Cardiac septum (tissue), 1 donor: ENCODE measurements at regions not wholly inside any gene's neighbourhood (a gene's known extent, or its start where the extent isn't known, plus 50 kb on each side); places are given as distances from the start of the nearest gene placed in this dataset.
"Not testable (repeated sequence)": the region's sequence is repeated elsewhere in the genome, so short reads cannot be mapped to it uniquely, and the experiment has no call there.

Source experiments
- DNase-seq: peaks from one replicate; pipeline ENCODE4 v3.0.0-alpha.2; 2020; ENCODE audit warnings: low spot score
- intact Hi-C: fragments of 100-400 bp; cut with DNase I; formaldehyde crosslinking; loops from one replicate; pipeline ENCODE4 v1.14.0; 2022
- donor health status: DM: no; HTN: no; CAD: no.

- intact Hi-C loops: no loop called here
Measured at GRCh38 chr4:19508442-19508841, 743.3 kb upstream of the SLIT2 start.

GRCh38 chr4:19497705-19498104 lies 754.0 kb upstream of the SLIT2 start:
- no peak for DNase-seq
- intact Hi-C loops: no loop called here

More at GRCh38 chr4:19508442-19508841, 743.3 kb upstream of the SLIT2 start:
- DNase-seq: no peak

GRCh38 chr4:19496756-19497155 lies 754.9 kb upstream of the SLIT2 start:
- no peak for DNase-seq
- intact Hi-C loops: no loop called here

GRCh38 chr4:19494961-19495360 lies 756.7 kb upstream of the SLIT2 start:
- intact Hi-C loops: no loop called here
- DNase-seq: no peak

- intact Hi-C loops: no loop called here
- DNase-seq: no peak
Measured at GRCh38 chr4:19492606-19493005, 759.1 kb upstream of the SLIT2 start.

GRCh38 chr4:19486400-19486799 lies 765.3 kb upstream of the SLIT2 start:
- intact Hi-C loops: no loop called here
- no peak for DNase-seq

GRCh38 chr4:19478791-19479190 lies 772.9 kb upstream of the SLIT2 start:
- intact Hi-C loops: no loop called here
- DNase-seq: no peak

- intact Hi-C loops: no loop called here
- DNase-seq: no peak
Measured at GRCh38 chr4:19473569-19473968, 778.1 kb upstream of the SLIT2 start.

GRCh38 chr4:19472666-19473065 lies 779.0 kb upstream of the SLIT2 start:
- intact Hi-C loops: no loop called here
- DNase-seq: no peak

- not testable (repeated sequence) for DNase-seq
Measured at GRCh38 chr4:19470001-19470400, 781.7 kb upstream of the SLIT2 start.

GRCh38 chr4:19462117-19462516 lies 789.6 kb upstream of the SLIT2 start:
- intact Hi-C loops: no loop called here
- DNase-seq: no peak

More at GRCh38 chr4:19470001-19470400, 781.7 kb upstream of the SLIT2 start:
- intact Hi-C loops: not testable (repeated sequence)

GRCh38 chr4:19455850-19456602 lies 795.7 kb upstream of the SLIT2 start:
- intact Hi-C loops: no loop called here
- DNase-seq: no peak

GRCh38 chr4:19455196-19455595 lies 796.5 kb upstream of the SLIT2 start:
- intact Hi-C loops: no loop called here
- DNase-seq: no peak

- no peak for DNase-seq
- intact Hi-C loops: no loop called here
Measured at GRCh38 chr4:19438233-19438632, 813.5 kb upstream of the SLIT2 start.

- no peak for DNase-seq
- intact Hi-C loops: no loop called here
Measured at GRCh38 chr4:19437008-19437407, 814.7 kb upstream of the SLIT2 start.

GRCh38 chr4:19429684-19430083 lies 822.0 kb upstream of the SLIT2 start:
- intact Hi-C loops: no loop called here

GRCh38 chr4:19425146-19425545 lies 826.6 kb upstream of the SLIT2 start:
- intact Hi-C loops: no loop called here
- no peak for DNase-seq

More at GRCh38 chr4:19429684-19430083, 822.0 kb upstream of the SLIT2 start:
- no peak for DNase-seq

- no peak for DNase-seq
- intact Hi-C loops: no loop called here
Measured at GRCh38 chr4:19417256-19417655, 834.4 kb upstream of the SLIT2 start.

GRCh38 chr4:19416146-19416545 lies 835.6 kb upstream of the SLIT2 start:
- no peak for DNase-seq
- intact Hi-C loops: no loop called here

- intact Hi-C loops: no loop called here
- DNase-seq: no peak
Measured at GRCh38 chr4:19408490-19408889, 843.2 kb upstream of the SLIT2 start.

- DNase-seq: no peak
- intact Hi-C loops: no loop called here
Measured at GRCh38 chr4:19406789-19407188, 844.9 kb upstream of the SLIT2 start.
